DMS114 treated with DMSO at 0.1 percent for 48 hours (cell line): ENCODE measurements at regions not wholly inside any gene's neighbourhood (a gene's known extent, or its start where the extent isn't known, plus 50 kb on each side); places are given as distances from the start of the nearest gene placed in this dataset.

Experiments used
- DNase-seq: peaks from one replicate; lab custom pipeline; 2025; ENCODE audit not compliant: unreplicated experiment; lab: John Stamatoyannopoulos, UW

DNA sequence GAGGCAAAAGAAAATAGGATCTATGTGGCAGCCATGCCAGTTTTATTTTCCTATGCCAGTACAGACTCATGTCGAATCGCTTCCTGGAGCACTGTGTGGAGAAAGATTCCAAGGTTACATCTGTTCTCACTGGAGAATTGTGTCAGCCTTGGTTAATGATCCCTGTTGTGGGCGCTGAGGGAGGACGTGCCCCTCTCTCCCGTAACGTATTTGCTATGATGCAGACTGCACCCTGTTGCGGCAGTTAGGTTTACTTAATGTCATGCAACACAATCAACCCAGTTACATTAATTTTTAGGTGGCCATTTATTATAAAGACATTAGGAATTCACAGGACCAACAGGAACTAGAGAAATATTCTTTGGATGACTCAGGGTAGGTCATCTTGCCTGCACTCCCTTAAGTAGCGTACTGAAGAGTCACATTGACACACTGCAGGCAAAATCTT lies 892.9 kb downstream of the EFNB2 start:
- DNase-seq: no peak

DNA sequence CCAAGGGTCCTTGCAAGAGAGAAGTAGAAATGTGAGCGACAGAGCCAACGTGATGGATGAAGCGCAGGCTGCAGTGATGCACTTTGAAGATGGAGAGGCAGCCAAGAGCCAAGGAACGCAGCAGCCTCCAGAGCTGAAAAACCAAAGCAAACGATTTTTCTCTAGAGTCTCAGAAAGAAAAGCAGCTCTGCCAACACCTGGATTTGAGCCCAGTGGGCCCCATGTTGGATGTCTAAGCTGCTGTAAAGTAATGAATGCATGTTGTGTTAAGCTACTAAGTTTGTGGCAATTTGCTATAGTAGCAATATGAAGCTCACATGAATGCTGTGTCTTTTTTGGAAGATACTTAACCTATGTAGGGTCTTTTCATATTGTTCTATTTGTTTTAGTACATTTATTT lies 894.3 kb downstream of the EFNB2 start:
- DNase-seq: no peak

DNA sequence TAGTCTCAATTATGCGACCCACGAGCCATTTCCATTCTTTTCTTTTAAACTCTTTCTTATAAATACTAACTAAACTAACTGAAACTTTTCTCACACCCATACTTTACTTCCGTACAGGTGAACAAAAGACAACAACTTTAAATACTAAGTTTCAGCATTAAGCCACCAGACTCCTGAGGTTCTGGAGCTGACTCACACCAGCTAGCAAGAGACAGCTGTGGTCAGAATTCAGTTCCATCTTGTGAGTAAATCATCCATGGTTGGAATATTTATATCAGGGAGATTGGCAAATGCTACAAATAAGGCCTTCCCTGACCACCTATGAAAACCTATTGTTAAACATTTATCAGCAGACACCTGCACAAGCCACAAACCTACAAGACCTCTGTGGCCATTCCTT lies 897.0 kb downstream of the EFNB2 start:
- no peak for DNase-seq

DNA sequence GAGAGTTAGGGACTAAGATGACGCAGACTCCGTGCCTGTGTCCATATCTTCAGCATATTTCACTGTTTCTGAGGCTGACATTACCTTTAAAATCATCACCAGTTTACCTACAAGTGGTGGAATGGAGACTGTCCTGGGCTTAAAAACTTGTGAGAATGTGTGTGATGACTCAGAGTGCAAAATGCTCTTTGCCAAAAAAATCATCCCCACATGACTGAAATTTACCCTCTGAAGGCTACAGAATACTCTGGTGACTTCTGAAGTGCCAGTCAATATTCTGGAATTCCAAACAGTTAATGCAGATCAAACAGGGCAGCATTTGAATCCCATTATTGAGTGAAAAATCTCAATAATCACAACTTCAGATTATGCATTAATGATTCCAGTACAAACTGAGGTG lies 901.4 kb downstream of the EFNB2 start:
- DNase-seq: no peak

DNA sequence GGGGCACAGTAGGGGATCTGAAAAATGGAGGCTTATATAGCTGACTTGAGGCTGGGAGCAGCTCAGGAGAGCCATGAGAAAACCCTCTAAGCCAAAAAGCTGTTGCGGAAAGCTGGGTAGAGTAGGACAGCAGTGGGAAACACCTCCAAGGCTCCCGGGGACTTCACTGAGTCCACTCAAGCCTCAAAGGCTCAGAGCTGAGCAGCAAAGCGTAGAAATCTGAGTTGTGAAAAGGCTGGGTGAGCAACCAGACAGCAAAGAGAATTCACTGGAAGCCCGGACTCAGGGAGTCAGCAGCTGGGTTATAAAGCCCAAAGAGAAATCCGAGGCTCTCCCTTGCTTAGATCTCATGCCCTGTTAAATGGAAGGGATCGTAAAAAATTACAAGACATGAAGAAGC lies 905.0 kb downstream of the EFNB2 start:
- no peak for DNase-seq

DNA sequence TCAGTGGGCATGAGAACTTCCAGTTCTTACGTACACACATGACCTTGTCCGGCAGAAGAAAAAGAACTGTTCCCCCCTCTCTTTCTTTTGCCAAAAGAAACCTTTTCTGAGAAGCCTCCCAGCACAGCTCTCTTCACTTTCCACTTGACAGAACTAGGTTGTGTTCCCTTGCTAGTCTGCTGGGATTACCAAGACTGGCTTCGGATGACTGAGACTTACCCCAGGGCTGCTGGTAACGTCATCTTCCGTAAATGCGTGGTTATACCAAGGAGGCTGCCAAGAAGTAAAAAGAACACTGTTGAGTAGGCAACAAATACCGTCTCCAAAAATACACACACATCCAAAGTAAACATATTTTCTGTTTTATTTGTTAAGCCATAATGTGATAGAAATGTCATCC lies 908.2 kb downstream of the EFNB2 start:
- DNase-seq: no peak

DNA sequence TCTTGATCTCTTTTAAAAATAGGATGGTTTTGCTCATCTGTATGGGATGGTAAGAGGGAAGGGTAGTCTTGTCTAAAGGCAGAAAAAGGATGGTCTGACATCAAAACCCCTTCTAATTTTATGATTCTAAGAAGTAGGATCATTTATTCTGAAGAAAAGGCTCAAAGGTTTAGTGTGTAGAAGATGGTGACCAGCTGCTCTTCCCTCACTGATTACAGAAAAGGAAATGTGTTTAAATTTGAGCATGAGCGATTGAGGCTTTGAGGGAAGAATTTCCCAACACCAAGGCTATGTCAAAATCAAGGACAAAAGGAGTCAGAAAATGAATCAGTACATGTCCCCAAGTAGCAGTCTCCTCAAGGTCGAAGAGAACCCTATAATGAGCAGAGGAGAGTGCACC lies 909.8 kb downstream of the EFNB2 start:
- no peak for DNase-seq

DNA sequence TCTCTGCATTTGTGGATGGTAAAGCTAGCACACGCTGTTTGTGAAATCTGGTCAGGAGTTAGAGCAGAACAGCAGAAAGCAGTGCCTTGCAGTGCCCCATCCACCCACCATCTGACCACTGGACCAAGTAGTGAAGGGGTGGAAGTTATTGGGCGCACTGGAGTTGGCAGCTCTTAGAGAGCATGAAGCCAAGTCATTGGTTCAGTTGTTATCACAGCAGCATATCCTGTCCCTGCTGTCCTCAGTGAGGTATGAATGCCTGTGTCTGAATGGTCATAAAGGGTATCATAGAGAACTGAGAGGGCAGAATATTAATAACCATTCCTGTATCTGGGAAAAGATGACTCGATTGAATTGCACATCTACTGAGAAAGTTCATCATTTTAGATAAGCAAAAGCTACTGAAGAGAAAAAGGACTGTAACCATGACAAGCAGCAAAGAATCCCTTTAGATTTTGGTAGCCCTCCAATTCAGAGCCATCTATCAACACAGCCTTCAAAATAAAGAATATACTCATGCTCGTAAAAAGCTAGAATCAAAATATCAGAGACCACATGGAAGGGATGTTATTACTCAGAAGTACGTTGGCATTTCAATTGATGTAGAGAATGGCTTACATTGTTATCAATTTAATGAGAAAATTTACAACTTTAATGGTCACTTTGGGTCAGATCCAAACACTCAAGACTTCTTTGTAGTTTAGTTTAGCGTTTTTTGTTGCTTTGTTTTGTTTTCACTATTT lies 919.0 kb downstream of the EFNB2 start:
- DNase-seq: no peak

DNA sequence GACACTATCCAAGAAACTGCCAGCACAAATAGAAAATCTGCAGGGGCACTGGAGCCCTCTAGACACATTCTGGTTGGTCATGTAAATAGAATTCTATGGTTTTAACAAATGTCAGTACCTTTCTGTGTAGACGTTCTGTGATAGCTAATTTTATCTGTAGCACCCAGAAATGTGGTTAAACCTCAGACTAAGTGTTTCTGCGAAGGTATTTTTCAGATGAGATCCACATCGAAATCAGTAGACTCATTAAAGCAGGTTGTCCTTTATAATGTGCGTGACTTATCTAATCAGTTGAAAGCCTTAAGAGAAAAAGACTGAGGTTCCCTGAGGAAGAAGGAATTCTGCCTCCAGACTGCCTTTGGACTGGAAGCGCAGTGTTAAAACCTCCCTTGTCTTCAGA lies 922.9 kb downstream of the EFNB2 start:
- no peak for DNase-seq

DNA sequence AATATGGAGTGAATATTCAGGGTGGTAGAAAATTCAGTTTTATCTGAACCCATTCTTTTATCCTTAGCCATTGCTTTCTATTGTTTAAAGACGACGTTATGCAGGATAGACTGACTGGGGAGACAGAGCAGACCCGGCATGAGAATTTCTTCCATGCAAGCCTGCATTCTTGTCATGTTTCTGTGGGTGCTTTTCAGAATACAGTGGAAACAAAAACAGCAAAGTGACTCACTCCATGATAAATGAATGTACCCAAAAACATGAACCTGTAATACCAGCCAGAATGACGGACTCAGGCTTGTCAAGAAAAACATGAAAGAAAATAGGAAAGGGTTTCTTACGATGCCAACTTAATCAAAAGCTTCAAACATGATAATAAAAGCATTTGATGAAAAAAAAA lies 924.0 kb downstream of the EFNB2 start:
- no peak for DNase-seq

DNA sequence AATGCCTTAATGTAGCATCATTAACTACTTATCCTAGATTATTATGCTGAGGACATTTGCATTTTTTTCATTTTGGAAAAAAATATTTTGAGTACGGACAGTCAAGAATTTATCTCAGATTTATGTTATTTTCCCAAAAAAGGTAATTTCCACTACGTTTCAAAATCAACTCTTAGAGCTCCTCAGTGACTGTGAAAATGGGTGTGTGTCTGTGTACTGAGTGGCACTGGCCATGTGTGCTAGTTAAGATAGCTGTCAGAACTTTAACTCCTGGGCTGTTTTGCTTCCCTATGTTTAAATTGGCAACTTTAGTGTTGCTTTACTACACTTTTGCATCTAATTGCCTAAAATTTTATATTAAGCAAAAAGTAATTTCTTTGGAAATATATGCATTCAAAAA lies 927.4 kb downstream of the EFNB2 start:
- DNase-seq: no peak

DNA sequence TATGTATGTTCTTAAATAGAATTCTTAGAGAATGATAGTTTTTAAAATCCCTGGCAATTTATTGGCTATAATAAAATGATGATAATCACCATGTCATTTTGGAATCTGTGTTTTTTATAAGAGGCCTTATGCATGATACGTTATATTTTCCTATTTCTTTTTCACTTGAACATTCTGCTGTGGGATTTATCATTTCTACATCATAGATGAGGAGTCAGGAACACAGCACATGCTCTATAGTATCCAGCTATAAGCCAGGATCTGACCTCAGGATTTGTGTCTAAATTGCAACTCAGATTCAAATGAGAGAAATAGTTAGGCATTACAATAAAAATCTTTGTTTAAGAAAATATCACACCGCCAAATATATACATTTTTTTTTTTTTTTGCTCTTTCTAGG lies 928.0 kb downstream of the EFNB2 start:
- no peak for DNase-seq

DNA sequence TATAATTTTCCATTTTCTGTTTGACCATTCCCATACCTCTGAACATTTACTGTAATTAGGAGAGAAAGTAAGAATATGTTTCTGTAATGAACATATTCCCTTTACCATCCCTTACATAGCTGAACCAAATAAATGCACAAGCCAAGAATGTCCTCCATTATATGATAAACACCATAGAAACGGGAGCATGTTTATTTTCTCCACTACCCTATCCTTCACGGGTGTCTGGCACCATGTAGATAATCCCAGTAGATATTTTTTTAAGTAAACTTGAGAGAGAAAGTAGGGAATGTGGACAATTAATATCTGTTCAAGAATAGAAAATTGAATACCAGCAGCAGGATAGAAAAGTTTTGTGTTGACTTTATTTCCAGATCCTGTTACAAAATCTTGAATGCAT lies 928.4 kb downstream of the EFNB2 start:
- DNase-seq: no peak

DNA sequence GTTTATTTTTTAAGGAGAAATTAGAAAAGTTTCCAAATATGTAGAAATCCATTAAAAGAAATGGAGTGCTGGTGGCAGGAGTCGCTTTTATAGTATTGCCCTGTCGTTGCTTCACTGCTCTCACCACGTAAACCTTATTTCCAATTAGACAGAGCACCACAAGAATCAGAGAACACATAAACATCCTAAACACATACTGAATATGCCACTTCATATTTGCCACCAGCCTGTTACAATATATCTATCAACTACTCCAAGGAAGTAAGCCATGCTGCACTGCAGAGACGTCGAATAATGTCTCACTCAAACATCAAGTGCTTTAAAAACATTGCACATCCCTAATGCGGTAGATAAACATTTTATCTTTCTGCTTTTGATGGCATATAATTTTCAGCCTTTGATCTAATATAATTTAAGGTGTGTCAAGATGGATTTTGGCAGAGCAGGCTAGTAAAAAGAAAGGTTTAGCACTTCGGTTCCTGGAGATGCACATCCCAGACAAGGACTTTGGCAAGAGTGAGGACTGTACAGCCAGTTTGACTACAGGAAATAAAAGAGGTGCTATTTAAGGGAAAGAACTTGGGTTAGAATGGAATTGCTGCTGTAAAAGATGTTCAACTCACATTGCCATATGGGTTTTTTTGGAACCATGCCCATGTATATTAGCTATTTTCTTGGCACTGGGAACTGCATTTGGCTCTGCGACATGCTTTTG lies 932.3 kb downstream of the EFNB2 start:
- DNase-seq: no peak

DNA sequence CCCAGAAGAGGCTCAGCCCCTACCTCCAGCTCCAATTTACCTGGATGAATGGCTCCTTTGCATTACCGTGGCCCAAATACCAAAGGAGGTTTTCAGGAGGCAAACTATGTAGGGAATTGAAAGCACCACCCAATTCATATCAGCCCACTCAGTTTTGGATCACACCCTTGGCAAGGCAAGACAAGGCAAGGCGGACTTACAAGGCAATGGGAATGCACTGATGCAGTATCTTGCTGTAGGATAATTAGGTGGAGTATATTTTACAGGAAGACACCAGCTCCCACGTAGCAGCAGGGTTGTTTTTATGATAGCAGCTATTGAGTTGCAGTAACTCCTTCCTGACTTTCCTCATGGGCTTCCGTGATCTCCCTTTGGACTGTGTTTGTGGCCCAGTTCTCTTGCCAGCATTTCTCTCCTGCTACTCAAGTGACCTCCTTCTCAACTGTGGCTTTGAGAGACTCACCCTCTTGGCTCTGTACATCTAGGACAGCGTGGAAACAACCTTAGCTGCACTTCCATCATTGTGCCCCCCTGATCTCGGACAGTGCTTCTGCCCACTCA lies 935.9 kb downstream of the EFNB2 start:
- no peak for DNase-seq

DNA sequence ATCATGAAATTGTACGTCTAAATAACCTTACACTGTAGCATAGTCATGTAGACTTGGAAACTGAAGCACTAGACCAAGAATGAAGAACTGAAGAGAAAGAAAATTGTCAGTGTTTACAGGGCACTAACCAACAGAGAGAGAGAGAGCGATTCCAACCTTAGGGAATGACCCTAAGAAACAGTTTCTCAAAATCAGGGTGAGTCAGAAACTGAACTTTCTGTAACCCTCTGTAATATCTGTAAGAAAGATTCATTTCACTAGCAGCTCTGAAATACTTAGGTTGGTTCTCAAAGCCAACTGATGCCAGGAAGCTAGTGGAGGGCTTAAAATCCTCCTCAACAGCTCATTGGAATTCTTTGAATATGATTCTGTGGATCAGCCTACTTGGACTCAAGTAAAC lies 936.9 kb downstream of the EFNB2 start:
- no peak for DNase-seq

DNA sequence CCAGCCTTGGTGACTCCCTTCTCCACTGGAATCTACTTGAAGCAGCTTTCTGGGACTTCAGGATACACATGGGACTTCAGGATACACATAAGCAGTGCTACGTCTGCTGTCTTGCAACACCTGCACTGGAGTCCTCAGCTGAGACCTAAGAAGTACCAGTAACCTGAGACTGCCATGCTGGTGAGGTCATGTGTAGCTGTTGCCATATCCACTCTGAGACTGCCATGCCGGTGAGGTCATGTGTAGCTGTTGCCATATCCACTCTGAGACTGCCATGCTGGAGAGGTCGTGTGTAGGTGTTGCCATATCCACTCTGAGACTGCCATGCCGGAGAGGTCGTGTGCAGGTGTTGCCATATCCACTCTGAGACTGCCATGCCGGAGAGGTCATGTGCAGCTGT lies 937.9 kb downstream of the EFNB2 start:
- no peak for DNase-seq

DNA sequence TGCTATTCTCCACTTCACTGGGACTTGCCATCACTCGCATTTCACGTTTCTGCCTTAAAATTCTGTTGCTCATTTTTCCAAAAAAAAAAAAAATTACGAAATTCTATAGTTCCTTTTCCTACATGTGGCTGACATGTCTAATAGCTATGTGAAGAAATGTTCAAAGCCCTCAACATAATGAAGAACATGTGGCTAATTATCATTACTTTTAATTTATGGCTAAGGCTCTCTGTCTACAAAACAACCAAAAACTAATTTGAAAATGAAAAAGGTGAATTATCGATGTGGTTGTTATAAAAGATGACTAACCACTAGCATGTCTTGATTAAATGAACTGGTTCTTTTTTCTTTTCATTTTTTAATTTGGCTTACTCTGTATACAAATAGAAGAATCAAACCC lies 940.0 kb downstream of the EFNB2 start:
- DNase-seq: no peak

DNA sequence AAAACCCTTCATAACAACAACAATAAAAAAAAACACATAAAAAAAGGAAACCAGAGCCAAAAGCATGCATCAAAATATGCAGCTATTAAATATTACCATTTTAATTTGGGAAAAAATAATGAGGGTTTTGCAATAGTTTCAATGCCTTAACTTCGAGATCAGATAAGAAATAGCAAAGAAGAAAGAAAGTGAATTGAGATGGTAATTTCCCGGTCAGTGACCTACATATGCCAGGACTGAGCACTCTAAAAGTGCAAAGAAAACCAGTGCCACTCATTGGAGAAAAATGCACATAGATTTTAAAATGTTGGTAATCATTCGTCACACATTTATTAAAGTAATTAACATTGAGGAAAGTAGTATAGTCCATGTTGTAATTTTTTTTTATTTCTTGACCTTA lies 944.2 kb downstream of the EFNB2 start:
- no peak for DNase-seq

DNA sequence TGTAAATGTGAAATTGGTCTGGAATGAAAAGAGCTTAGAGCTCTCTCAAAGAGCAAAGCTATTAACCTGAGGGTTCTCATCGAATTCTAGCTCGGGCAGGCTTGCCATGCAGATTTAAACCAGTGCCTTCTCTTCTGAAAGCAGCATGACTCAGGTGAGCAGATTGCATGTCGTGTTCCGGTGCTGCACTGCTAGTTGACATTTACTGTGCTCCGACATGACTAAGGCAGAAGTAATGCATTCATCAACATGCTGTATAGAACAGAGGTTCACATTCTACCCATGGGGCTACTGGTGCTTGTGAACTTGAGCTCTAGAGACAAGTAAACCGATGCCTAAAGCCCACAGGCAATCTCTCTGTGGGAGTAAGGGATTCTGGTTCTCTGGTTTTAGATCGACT lies 947.7 kb downstream of the EFNB2 start:
- DNase-seq: no peak

DNA sequence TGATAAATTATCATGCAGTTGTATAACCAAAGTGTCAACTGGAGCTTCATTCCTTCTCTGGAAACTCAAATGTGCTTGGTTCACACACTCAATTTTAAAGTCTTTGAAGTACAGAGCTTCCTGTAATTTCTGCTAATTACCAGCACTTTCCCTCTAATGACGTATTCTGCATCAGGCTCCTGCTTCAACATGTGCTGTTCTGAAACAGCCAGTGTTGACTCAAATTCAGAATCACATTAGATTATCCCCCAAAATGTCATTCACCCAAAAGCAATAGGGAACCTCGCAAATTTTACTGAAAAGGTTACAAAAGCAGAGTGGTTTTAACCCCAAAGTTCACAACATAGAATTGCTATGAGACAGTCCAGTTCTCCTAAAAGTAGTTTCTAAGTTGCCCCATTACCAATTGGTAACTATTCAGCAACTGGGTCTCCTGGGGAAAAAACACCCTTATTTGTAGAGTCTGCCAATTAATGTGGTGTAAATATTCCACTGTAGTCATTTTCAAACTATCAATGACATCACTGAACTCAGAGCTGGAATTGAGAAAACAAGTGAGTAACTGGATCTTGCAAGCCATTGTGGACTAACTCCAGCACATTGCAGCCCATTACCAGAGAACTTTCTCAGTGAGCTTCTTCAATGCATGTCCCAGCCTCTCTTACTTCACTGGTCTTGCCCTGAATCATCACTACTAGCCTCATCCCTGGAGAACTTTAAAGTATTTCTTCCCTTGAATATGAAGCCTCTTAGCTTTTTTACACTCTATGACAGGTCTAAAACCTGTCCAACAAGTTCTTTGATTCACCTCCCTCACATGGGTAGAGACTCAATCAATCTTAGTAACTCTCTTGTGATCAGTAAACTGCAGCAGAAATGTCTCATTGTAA lies 955.4 kb downstream of the EFNB2 start:
- DNase-seq: no peak

DNA sequence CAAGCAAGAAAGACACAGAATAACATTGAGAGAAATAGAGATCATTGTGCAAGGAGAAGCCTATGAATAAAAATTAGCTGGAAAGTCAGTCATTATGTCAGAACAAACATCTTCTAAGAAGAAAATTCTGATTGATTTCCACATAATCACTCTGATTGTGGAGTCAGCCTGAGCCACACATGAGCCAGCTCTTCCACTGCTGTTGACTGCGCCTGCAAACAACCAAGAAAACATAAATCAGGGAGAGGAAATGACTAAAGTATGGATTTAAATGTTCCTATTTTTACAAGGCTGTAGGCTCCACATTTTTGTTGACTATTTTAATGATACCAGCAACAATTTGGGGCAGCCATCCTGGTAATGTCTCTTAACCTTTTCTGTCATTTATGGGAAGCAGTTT lies 962.3 kb downstream of the EFNB2 start:
- DNase-seq: no peak
